Activated B cell treated with CpG ODN at 0.5 μM for 24 hours (primary cell): ENCODE measurements at regions not wholly inside any gene's neighbourhood (a gene's known extent, or its start where the extent isn't known, plus 50 kb on each side); places are given as distances from the start of the nearest gene placed in this dataset.

Experiments used
- ATAC-seq: fragments of 200-7000 bp; cut with Tn5 transposase; one replicate; pipeline ENCODE4 v1.10.0; 2021; ENCODE audit warnings: low read depth, mild to moderate bottlenecking, moderate library complexity
- CTCF ChIA-PET: fragments of 350-600 bp; sonication (Branson Sonifier 250); formaldehyde crosslinking; loops from one replicate; lab custom pipeline; 2021; ENCODE audit warnings: antibody characterized with exemption; lab: Charles Lee
- POLR2A ChIA-PET: fragments of 350-600 bp; sonication (Branson Sonifier 250); formaldehyde crosslinking; loops from one replicate; lab custom pipeline; 2021; ENCODE audit warnings: antibody characterized with exemption; lab: Charles Lee
- DNase-seq: peaks from one replicate; pipeline ENCODE4 v3.0.0; 2022
- H3K27ac Mint-ChIP-seq: one replicate; pipeline ENCODE4 v1.8.0; 2020; ENCODE audit warnings: mixed read lengths
- H3K27me3 Mint-ChIP-seq: one replicate; pipeline ENCODE4 v1.8.0; 2021; ENCODE audit warnings: mixed read lengths
- H3K36me3 Mint-ChIP-seq: one replicate; pipeline ENCODE4 v1.8.0; 2021; ENCODE audit warnings: low read depth, mixed read lengths
- H3K4me1 Mint-ChIP-seq: one replicate; pipeline ENCODE4 v1.8.0; 2021; ENCODE audit warnings: mixed read lengths
- H3K4me3 Mint-ChIP-seq: one replicate; pipeline ENCODE4 v1.8.0; 2020; ENCODE audit warnings: mild to moderate bottlenecking, mixed read lengths
- H3K9me3 Mint-ChIP-seq: one replicate; pipeline ENCODE4 v1.8.0; 2020; ENCODE audit warnings: mixed read lengths
- CTCF ChIP-seq: fragments of 200-600 bp; IDR thresholded peaks from one replicate; pipeline ENCODE4 v1.8.0; 2022; ENCODE audit warnings: antibody characterized with exemption, mild to moderate bottlenecking
- intact Hi-C: fragments of 100-400 bp; cut with micrococcal nuclease; formaldehyde crosslinking; loops from one replicate; pipeline ENCODE4 v1.15.1; 2024

DNA sequence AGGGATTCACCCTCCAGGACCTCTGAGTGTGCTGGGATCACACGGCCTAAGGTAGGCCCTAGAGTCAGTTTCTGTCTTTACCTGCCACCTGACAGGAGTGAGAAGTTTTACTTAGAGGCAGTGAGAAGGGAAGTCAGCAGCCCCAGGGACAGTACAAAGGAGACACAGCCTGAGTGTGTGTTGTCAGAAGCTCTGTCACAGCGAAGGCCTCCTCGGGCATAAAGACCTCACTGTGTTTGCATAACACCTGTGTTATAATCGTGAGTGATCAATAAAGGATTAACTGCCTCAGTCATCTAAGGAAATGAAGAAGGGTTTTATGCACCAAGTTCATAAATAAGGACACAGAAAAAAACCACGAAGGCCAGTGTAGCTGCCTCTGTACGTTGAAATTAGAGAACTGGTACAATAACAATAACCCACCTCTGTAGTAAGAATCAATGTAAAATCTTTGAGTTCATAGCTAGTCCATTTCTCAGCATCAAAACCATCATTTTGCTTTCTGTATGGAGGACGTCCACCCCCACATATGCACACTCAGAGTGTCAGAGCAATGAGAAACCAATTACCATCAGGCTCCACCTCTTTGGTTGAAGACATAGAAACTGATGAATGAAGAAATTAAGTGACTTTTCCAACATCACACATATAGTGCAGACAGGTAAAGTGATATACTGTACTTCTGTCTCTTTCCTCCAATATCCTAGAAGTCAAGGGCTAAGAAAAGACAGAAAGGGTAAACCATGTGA is 159.3 kb downstream of the DAD1 start:
- ATAC-seq (no peak), DNase-seq (no peak)
- CTCF ChIA-PET = no interaction called here
- POLR2A ChIA-PET = no interaction called here
- Mint-ChIP-seq H3K4me1 (peaks cover 43% of the 10 kb centered on the region), H3K27me3 (peaks cover 19% of the 10 kb centered on the region), H3K36me3 (no peaks in the 10 kb centered on the region), H3K4me3 (no peak overlapping the region), H3K27ac (no peak overlapping the region), H3K9me3 (no peaks in the 10 kb centered on the region)
- intact Hi-C loops = no loop called here
- no peak for TF ChIP-seq CTCF

DNA sequence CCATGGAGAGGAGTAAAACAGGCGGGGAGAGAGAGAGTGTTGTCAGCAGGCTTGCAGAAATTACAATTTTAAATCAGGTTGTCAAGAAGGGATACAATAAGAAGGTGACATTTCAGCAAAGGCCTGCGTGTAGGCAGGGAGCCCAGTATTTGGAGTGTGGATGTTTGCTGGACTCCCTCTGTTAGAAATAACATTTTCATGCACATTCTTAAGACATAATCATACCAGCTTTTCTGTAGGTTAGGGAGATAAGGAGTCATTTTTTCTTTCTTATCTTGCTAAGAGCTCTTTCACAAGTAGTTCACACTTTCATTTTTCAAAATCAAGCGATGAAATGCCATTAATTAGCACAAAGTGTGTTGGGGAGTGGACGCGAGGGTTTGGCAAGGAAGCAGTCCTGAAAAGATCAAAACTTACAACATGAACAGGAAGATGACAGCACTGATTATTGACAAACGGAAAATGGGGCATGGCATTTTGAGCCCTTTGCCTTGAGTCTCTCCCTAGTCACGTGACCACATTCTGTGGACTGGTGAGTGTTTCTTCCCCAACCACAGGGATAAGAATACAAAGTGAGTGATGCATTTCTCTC is 160.2 kb downstream of the DAD1 start:
- H3K27ac Mint-ChIP-seq = no peak overlapping the region

GRCh38 chr14:22427771-22428231 is 161.2 kb downstream of the DAD1 start:
- DNase-seq (no peak), ATAC-seq (no peak)
- peaks cover 19% of the 10 kb centered on the region for H3K27me3 Mint-ChIP-seq
- no peak overlapping the region for H3K4me3 Mint-ChIP-seq
- intact Hi-C loops = no loop called here
- ChIA-PET POLR2A (no interaction called here), CTCF (no interaction called here)
- TF ChIP-seq CTCF = no peak
- H3K36me3 Mint-ChIP-seq = no peaks in the 10 kb centered on the region
- H3K27ac Mint-ChIP-seq = no peak overlapping the region
- H3K4me1 Mint-ChIP-seq = peaks cover 30% of the 10 kb centered on the region
- H3K9me3 Mint-ChIP-seq = no peaks in the 10 kb centered on the region

More for the DNA sequence above, 160.2 kb downstream of the DAD1 start:
- peaks cover 39% of the 10 kb centered on the region for H3K4me1 Mint-ChIP-seq
- intact Hi-C loops = no loop called here
- CTCF ChIA-PET = no interaction called here
- ATAC-seq (no peak), DNase-seq (no peak)
- peaks cover 19% of the 10 kb centered on the region for H3K27me3 Mint-ChIP-seq
- H3K9me3 Mint-ChIP-seq = no peaks in the 10 kb centered on the region
- POLR2A ChIA-PET = interaction anchor here (0.6 kb wide), 1 partner anchor 1904 kb away, joined by 9 read pairs; no protein-coding TSS in a partner anchor
- H3K36me3 Mint-ChIP-seq = no peaks in the 10 kb centered on the region
- no peak overlapping the region for H3K4me3 Mint-ChIP-seq
- no peak for TF ChIP-seq CTCF

DNA sequence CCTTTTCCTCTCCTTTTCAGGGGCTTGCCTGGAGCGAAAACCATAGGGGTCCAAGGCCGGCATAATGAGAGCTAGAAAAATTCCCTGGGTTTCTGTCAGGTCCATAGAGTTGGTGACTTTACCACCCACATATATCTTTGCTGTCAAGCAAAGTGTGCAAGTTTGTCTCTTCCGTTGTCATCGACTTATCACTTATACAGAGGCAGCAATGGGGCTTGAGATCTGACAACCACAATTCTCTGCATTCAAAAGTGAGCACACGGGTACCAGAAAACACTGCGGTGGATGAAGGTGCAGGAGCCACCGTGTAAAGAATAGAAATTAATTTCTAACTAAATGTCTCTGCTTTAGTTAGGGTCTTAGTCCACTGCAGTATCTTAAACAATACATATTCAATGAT is 162.3 kb downstream of the DAD1 start:
- TF ChIP-seq CTCF = no peak
- DNase-seq (no peak), ATAC-seq (no peak)
- ChIA-PET CTCF (no interaction called here), POLR2A (interaction anchor here (0.7 kb wide), 1 partner anchor 12 kb away, joined by 3 read pairs; no protein-coding TSS in a partner anchor)
- Mint-ChIP-seq H3K27ac (no peak overlapping the region), H3K9me3 (no peaks in the 10 kb centered on the region), H3K4me1 (peaks cover 30% of the 10 kb centered on the region), H3K36me3 (no peaks in the 10 kb centered on the region), H3K4me3 (no peak overlapping the region), H3K27me3 (peaks cover 19% of the 10 kb centered on the region)
- intact Hi-C loops = no loop called here

- Mint-ChIP-seq H3K27ac (no peak overlapping the region), H3K4me1 (peaks cover 25% of the 10 kb centered on the region), H3K27me3 (peaks cover 11% of the 10 kb centered on the region), H3K9me3 (no peaks in the 10 kb centered on the region), H3K36me3 (no peaks in the 10 kb centered on the region), H3K4me3 (no peak overlapping the region)
- ChIA-PET POLR2A (no interaction called here), CTCF (interaction anchor here (1.3 kb wide), 1 partner anchor 10 kb away, joined by 4 read pairs; no protein-coding TSS in a partner anchor)
- no peak for ATAC-seq
- TF ChIP-seq CTCF = no peak
- intact Hi-C loops = loop anchor here (5.0 kb wide), 1 partner anchor 38 kb away; no protein-coding TSS in a partner anchor
- DNase-seq = no peak
Observed at GRCh38 chr14:22423958-22424357, 165.1 kb downstream of the DAD1 start.
